ENCODE measurements at regions not wholly inside any gene's neighbourhood (a gene's known extent, or its start where the extent isn't known, plus 50 kb on each side); places are given as distances from the start of the nearest gene placed in this dataset.
"Not testable (repeated sequence)": the region's sequence is repeated elsewhere in the genome, so short reads cannot be mapped to it uniquely, and the experiment has no call there.

- no peak for DNase-seq
Measured at GRCh38 chr2:236417150-236417549, 152.5 kb upstream of the ACKR3 start.

- DNase-seq = no peak
Measured at GRCh38 chr2:236430584-236430983, 139.0 kb upstream of the ACKR3 start.

GRCh38 chr2:236434593-236434992, 135.0 kb upstream of the ACKR3 start:
- DNase-seq = no peak

- DNase-seq = no peak
Measured at GRCh38 chr2:236440110-236440881, 129.3 kb upstream of the ACKR3 start.

DNA sequence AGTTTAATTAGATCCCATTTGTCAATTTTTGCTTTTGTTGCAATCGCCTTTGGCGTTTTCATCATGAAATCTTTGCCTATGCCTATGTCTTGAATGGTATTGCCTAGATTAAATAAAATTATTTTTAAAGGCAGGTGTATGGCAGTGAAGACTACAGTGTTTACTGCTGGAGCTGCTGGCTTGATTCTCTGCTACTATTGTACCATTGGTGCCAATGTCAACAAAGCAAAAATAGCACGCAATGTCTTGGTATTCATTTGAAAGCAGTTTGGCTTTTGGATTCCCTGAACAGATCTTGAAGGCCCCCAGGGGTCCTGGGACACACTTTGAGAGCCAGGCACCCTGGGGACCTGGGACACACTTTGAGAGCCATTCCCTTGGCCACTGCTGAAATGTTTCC, 125.4 kb upstream of the ACKR3 start:
- DNase-seq = no peak

- no peak for DNase-seq
Measured at GRCh38 chr2:236445678-236446077, 123.9 kb upstream of the ACKR3 start.

DNA sequence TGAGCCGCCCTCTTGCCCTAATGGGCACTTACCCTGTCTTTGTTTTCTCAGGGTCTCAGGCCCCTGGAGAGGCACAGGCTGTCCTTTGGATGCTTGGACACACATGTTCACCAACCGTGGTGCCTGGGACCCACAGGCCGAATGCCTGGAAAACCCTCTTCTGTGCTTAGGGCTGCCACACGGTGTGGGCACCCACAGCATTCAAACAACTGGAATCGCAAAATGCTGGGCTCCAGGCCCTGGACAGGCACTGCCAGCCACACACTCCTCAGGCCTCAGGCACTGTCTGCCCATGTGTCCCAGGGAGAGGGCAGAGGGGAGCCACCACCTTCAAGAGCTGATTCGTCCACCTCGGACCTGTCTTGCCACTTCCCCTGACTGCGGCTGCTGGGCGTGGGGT, 123.1 kb upstream of the ACKR3 start:
- no peak for DNase-seq

- no peak for DNase-seq
Measured at GRCh38 chr2:236449167-236449761, 120.4 kb upstream of the ACKR3 start.

DNA sequence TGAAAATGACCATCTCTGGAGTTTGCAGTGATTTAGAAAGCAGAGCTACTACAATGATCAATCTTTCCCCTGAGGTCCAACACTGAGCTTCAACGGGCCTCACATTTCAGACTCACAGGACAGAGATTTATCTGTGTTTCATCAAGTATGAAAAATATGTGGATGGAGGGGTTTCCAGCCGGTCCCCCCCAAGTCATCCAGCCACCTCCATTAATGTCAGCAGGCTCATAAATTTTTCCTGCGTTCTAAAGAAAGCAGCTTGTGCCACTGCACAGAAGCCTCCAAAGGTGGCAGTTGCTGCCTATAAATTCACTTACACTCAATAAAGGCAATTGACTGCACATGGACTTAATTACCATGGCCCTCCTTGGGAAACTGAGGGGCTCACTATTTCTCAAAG, 117.4 kb upstream of the ACKR3 start:
- DNase-seq = no peak

- no peak for DNase-seq
Measured at GRCh38 chr2:236454076-236454475, 115.5 kb upstream of the ACKR3 start.

DNA sequence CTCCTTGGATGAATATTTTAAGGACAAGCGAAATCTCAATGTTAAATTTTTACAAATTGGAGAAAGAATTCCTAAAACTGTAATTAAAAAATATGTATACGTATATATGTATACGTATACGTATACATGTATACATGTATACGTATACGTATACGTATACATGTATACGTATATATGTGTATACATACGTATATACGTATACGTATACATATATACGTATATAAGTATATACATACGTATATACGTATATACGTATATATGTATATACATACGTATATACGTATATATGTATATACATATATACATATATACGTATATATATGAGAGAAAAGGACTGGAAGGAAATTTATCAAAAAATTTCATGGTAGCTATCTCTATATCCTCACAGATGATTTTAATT, 110.2 kb upstream of the ACKR3 start:
- no peak for DNase-seq

DNA sequence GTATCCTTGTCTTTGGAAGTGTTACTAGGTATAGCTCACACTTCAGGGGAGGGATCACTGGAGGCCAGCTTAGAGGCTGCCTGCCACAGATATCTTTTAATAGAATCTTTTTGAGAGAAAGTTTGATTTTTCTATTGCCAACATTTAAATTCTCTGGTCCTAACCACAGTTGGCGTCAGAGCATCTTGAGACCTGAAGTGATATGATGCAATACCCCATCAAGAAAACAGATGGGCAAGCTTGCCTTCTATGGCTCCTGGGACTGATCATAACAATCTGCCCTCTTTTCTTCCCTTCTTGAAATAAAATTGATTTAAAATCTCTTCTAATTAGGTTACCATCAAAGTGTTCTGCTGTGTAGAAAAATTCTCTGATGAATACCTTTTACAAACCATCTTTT, 105.5 kb upstream of the ACKR3 start:
- no peak for DNase-seq

GRCh38 chr2:236472720-236473495, 96.7 kb upstream of the ACKR3 start:
- DNase-seq = no peak

- DNase-seq = no peak
Measured at GRCh38 chr2:236473691-236474090, 95.9 kb upstream of the ACKR3 start.

DNA sequence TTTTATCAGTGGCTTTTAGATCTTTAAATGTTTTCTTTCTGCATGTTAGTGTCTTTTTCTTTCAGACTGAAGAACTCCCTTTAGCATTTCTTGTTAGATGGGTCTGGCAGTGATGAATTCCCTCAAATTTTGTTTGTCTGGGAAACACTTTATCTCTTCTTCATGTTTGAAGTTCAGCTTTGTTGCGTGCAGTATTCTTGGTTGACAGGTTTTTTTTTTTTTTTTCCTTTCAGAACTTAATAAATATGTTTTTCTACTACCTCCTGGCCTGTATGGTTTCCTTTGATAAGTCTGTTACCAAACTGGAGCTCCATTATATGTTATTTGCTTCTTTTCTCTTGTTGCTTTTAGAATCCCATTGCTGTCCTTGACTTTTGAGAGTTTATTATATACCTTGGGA, 89.8 kb upstream of the ACKR3 start:
- DNase-seq = no peak

- no peak for DNase-seq
Measured at GRCh38 chr2:236483102-236483501, 86.5 kb upstream of the ACKR3 start.

GRCh38 chr2:236485519-236485918, 84.1 kb upstream of the ACKR3 start:
- no peak for DNase-seq

GRCh38 chr2:236489083-236489482, 80.5 kb upstream of the ACKR3 start:
- not testable (repeated sequence) for DNase-seq

DNA sequence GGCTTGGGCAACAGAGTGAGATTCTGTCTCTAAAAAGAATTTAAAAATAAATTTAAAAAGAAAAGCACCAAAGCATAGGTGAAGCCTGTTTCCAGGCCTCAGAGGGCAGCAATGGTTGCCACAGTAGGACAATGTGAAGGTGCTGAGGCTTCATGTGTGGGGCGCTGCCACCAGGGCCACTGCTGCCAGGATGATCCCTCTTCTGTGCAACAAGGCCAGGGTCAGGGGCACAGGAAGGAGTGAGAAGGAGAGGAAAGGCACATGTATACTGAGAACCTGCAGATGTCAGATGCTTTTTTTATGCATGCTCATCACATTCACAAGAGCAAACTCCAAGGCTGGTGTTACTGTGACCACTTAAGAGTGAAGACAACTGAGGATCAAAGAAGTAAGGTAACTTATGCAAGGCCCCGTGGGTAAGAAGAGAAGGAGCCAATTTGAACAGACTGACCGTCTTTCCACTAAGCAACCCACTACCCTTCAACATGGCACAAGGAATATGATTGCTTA, 79.7 kb upstream of the ACKR3 start:
- no peak for DNase-seq

GRCh38 chr2:236496340-236496739, 73.3 kb upstream of the ACKR3 start:
- no peak for DNase-seq

DNA sequence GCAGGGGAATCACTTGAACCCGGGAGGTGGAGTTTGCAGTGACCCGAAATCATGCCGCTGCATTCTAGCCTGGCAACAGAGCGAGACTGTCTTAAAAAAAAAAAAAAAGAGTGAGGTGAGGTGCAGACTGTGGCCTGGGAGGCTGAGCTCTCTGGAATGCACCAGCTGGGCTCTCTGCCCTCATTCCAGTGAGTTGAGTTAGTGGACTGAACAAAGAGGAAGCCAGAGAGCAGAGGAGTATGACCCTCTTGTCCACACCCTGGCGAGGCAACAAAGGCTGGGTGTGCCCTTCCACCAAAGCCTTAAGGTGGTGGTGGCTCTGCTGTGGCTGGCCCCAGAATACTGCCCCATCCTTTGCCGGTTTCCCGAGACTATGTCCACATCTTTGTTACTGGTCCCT, 71.3 kb upstream of the ACKR3 start:
- DNase-seq = no peak

- no peak for DNase-seq
Measured at GRCh38 chr2:236499691-236500578, 69.7 kb upstream of the ACKR3 start.

DNA sequence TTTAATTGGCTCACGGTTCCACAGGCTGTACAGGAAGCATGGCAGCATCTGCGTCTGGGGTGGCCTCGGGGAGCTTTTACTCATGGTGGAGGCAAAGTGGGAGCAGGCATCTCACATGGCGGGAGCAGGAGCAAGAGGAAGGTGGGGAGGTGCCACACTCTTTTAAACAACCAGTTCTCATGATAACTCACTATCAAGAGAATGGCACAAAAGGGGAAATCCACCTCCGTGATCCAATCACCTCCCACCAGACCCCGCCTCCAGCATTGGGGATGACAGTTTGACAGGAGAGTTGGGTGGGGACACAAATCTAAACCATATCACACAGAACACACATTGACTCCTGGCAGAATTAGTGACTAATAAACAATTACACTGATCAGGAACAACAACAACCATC, 68.6 kb upstream of the ACKR3 start:
- DNase-seq = no peak

Measured in CD4-positive, alpha-beta T cell treated with Interleukin-10 for 1 hour (primary cell).